ENCODE measurements at regions not wholly inside any gene's neighbourhood (a gene's known extent, or its start where the extent isn't known, plus 50 kb on each side); places are given as distances from the start of the nearest gene placed in this dataset.

- no peak for TF ChIP-seq IKZF1 (conservative IDR thresholded peaks at IDR 0.05)
- TF ChIP-seq TAF1 (IDR thresholded peaks at IDR 0.05; ENCODE audit: borderline replicate concordance, low read depth, low read length): no peak
- no peak for TF ChIP-seq SMARCA5 (IDR thresholded peaks at IDR 0.05)
- no peak for TF ChIP-seq CTCF (IDR thresholded peaks at IDR 0.05 in 2 of 3, conservative IDR thresholded peaks at IDR 0.05 in 1 of 3; ENCODE audit: control insufficient read depth in 2 of 3, extremely low read depth in 1 of 3, insufficient read depth in 1 of 3, low read depth in 3 of 3, low read length in 3 of 3)
- no peak for TF ChIP-seq EP300 (IDR thresholded peaks at IDR 0.05; ENCODE audit: borderline replicate concordance in 1 of 2, control insufficient read depth in 1 of 2, low read depth in 2 of 2, low read length in 2 of 2)
- TF ChIP-seq MAX (IDR thresholded peaks at IDR 0.05; ENCODE audit: low read depth, low read length): no peak
- TF ChIP-seq FOS (IDR thresholded peaks at IDR 0.05; ENCODE audit: borderline replicate concordance, extremely low read depth, insufficient read length): no peak
- no peak for TF ChIP-seq CREM (IDR thresholded peaks at IDR 0.05; ENCODE audit: low read depth)
- TF ChIP-seq FOXM1 (IDR thresholded peaks at IDR 0.05; ENCODE audit: low read depth, low read length): no peak
- TF ChIP-seq POLR2A (IDR thresholded peaks at IDR 0.05; ENCODE audit: low read depth, low read length): no peak
- TF ChIP-seq SIN3A (IDR thresholded peaks at IDR 0.05; ENCODE audit: low read depth, low read length): no peak
- TF ChIP-seq SPI1 (IDR thresholded peaks at IDR 0.05; ENCODE audit: borderline replicate concordance, insufficient read depth, low read depth, low read length): no peak
- TF ChIP-seq PML (IDR thresholded peaks at IDR 0.05; ENCODE audit: low read length): no peak
- TF ChIP-seq WRNIP1 (IDR thresholded peaks at IDR 0.05; ENCODE audit: borderline replicate concordance, low read depth, low read length): no peak
Observed at GRCh38 chr4:129675036-129675435, 579.1 kb downstream of the C4orf33 start.

All from GM12878 (cell line).